IMR-90 (cell line): ENCODE measurements at regions not wholly inside any gene's neighbourhood (a gene's known extent, or its start where the extent isn't known, plus 50 kb on each side); places are given as distances from the start of the nearest gene placed in this dataset.

Experiments
- ATAC-seq: fragments of 200-7000 bp; cut with Tn5 transposase; 2 replicates; pipeline ENCODE4 v1.9.1; 2020; ENCODE audit warnings: low read depth, mild to moderate bottlenecking, moderate library complexity
- BruUV-seq: library from RNA; stranded (reverse); fragments of 400-500 nt; replicated peaks from 2 replicates; lab custom pipeline; 2021; lab: Mats Ljungman, UMichigan
- CTCF ChIA-PET: fragments of 300-600 bp; formaldehyde crosslinking; extraction: SDS; loops from one replicate; lab custom pipeline; 2021; ENCODE audit warnings: antibody characterized with exemption; lab: Yijun Ruan, JAX
- POLR2A ChIA-PET: fragments of 300-600 bp; sonication (Branson Sonifier 250); formaldehyde crosslinking; loops from one replicate; lab custom pipeline; 2022; ENCODE audit warnings: antibody characterized with exemption; ENCODE audit not compliant: unreplicated experiment; lab: Charles Lee
- DNase-seq: peaks from one replicate; pipeline ENCODE4 v3.0.0; 2013
- H2AFZ ChIP-seq: replicated peaks from 2 replicates; pipeline ENCODE3; 2013; ENCODE audit warnings: low read length, mild to moderate bottlenecking; ENCODE audit not compliant: poor library complexity
- H2AK5ac ChIP-seq: 2 replicates; pipeline ENCODE4 v1.6.1; 2013; ENCODE audit warnings: low read depth, low read length, inconsistent platforms
- H2AK9ac ChIP-seq: replicated peaks from 2 replicates; pipeline ENCODE3; 2013; ENCODE audit warnings: mild to moderate bottlenecking, low read depth, low read length, moderate library complexity; ENCODE audit not compliant: poor library complexity
- H2BK120ac ChIP-seq: 2 replicates; pipeline ENCODE4 v1.6.1; 2013; ENCODE audit warnings: low read depth, low read length, inconsistent platforms
- H2BK15ac ChIP-seq: 3 replicates; pipeline ENCODE4 v1.6.1; 2013; ENCODE audit warnings: low read depth, low read length, inconsistent platforms
- H2BK20ac ChIP-seq: 2 replicates; pipeline ENCODE4 v1.6.1; 2013; ENCODE audit warnings: low read depth, mild to moderate bottlenecking, inconsistent platforms, low read length, moderate library complexity
- H2BK5ac ChIP-seq: 2 replicates; pipeline ENCODE4 v1.6.1; 2013; ENCODE audit warnings: mild to moderate bottlenecking, low read depth, low read length, inconsistent platforms; ENCODE audit not compliant: poor library complexity, severe bottlenecking
- H3K14ac ChIP-seq: replicated peaks from 2 replicates; pipeline ENCODE4 v1.6.1; 2013; ENCODE audit warnings: low read depth, low read length, inconsistent platforms
- H3K18ac ChIP-seq: 2 replicates; pipeline ENCODE4 v1.6.1; 2013; ENCODE audit warnings: low read depth, low read length, control low read depth
- H3K23ac ChIP-seq: 2 replicates; pipeline ENCODE4 v1.6.1; 2013; ENCODE audit warnings: low read depth, low read length, inconsistent platforms
- H3K27ac ChIP-seq: 2 replicates; pipeline ENCODE4 v1.5.1; 2013; ENCODE audit warnings: mild to moderate bottlenecking, control low read depth, low read length; ENCODE audit not compliant: insufficient read depth
- H3K27me3 ChIP-seq: 2 replicates; pipeline ENCODE4 v1.6.1; 2013; ENCODE audit warnings: low read length; ENCODE audit not compliant: control insufficient read depth, insufficient read depth
- H3K36me3 ChIP-seq: 2 replicates; pipeline ENCODE4 v1.6.1; 2013; ENCODE audit warnings: low read length, mixed read lengths; ENCODE audit not compliant: control insufficient read depth, insufficient read depth
- H3K4ac ChIP-seq: 2 replicates; pipeline ENCODE4 v1.6.1; 2013; ENCODE audit warnings: low read depth, low read length, inconsistent platforms
- H3K4me1 ChIP-seq: 2 replicates; pipeline ENCODE4 v1.6.1; 2013; ENCODE audit warnings: low read length, mixed read lengths; ENCODE audit not compliant: control insufficient read depth, insufficient read depth
- H3K4me2 ChIP-seq: 2 replicates; pipeline ENCODE4 v1.6.1; 2013; ENCODE audit warnings: low read depth, mild to moderate bottlenecking, control low read depth, low read length, moderate library complexity
- H3K4me3 ChIP-seq: 2 replicates; pipeline ENCODE4 v1.5.1; 2013; ENCODE audit warnings: low read depth, mild to moderate bottlenecking, control low read depth, low read length, moderate library complexity; ENCODE audit not compliant: insufficient read depth
- H3K56ac ChIP-seq: 2 replicates; pipeline ENCODE4 v1.6.1; 2013; ENCODE audit warnings: low read length, inconsistent platforms; ENCODE audit not compliant: insufficient read depth; ENCODE audit errors: extremely low read depth
- H3K79me1 ChIP-seq, 2 experiments: 2 replicates each; pipeline ENCODE4 v1.6.1; 2013; ENCODE audit warnings: low read length in 2 of 2, inconsistent platforms in 1 of 2, low read depth in 1 of 2
- H3K9ac ChIP-seq: 2 replicates; pipeline ENCODE4 v1.6.1; 2013; ENCODE audit warnings: low read depth, low read length, control low read depth
- H3K9me1 ChIP-seq: 2 replicates; pipeline ENCODE4 v1.6.1; 2013; ENCODE audit warnings: low read length, inconsistent platforms; ENCODE audit not compliant: insufficient read depth
- H3K9me3 ChIP-seq: 2 replicates; pipeline ENCODE4 v1.6.1; 2013; ENCODE audit warnings: low read length; ENCODE audit not compliant: control insufficient read depth, insufficient read depth
- H4K20me1 ChIP-seq: 2 replicates; pipeline ENCODE4 v1.6.1; 2013; ENCODE audit warnings: low read length, inconsistent platforms; ENCODE audit not compliant: insufficient read depth
- H4K5ac ChIP-seq: 2 replicates; pipeline ENCODE4 v1.6.1; 2013; ENCODE audit warnings: mild to moderate bottlenecking, low read depth, low read length, control low read depth
- H4K8ac ChIP-seq, 2 experiments: 2 replicates each; pipeline ENCODE4 v1.6.1; 2013; ENCODE audit warnings: low read depth in 2 of 2, low read length in 2 of 2, control low read depth in 1 of 2, inconsistent platforms in 1 of 2
- H4K91ac ChIP-seq: 2 replicates; pipeline ENCODE4 v1.6.1; 2013; ENCODE audit warnings: low read depth, low read length, inconsistent platforms; ENCODE audit not compliant: insufficient read depth
- BHLHE40 ChIP-seq: fragments of 150-350 bp; IDR thresholded peaks from 2 replicates; pipeline ENCODE4 v1.6.1; 2016; ENCODE audit warnings: mild to moderate bottlenecking, low read depth, low read length
- CEBPB ChIP-seq: IDR thresholded peaks from 2 replicates; pipeline ENCODE4 v1.6.1; 2012; ENCODE audit warnings: low read depth, low read length, improper control_type of control experiment
- CHD1 ChIP-seq: IDR thresholded peaks from 2 replicates; pipeline ENCODE4 v1.6.1; 2012; ENCODE audit warnings: low read depth, low read length, improper control_type of control experiment
- CTCF ChIP-seq: conservative IDR thresholded peaks from 2 replicates; pipeline ENCODE4 v1.5.1; 2012; ENCODE audit warnings: mild to moderate bottlenecking, low read depth, low read length, improper control_type of control experiment
- ELK1 ChIP-seq: fragments of 150-350 bp; IDR thresholded peaks from 2 replicates; pipeline ENCODE4 v1.6.1; 2016; ENCODE audit warnings: low read depth, mild to moderate bottlenecking, low read length, moderate library complexity, borderline replicate concordance
- MAFK ChIP-seq: IDR thresholded peaks from 2 replicates; pipeline ENCODE4 v1.6.1; 2012; ENCODE audit warnings: low read depth, low read length, improper control_type of control experiment
- MAZ ChIP-seq: IDR thresholded peaks from 2 replicates; pipeline ENCODE4 v1.6.1; 2012; ENCODE audit warnings: low read depth, mild to moderate bottlenecking, low read length, improper control_type of control experiment, moderate library complexity, borderline replicate concordance
- MXI1 ChIP-seq: IDR thresholded peaks from 2 replicates; pipeline ENCODE4 v1.6.1; 2012; ENCODE audit warnings: low read depth, mild to moderate bottlenecking, low read length, moderate library complexity, borderline replicate concordance
- NFE2L2 ChIP-seq: fragments of 150-350 bp; IDR thresholded peaks from 2 replicates; pipeline ENCODE4 v1.6.1; 2016; ENCODE audit warnings: low read depth, mild to moderate bottlenecking, low read length
- RCOR1 ChIP-seq: IDR thresholded peaks from 2 replicates; pipeline ENCODE4 v1.6.1; 2012; ENCODE audit warnings: mild to moderate bottlenecking, low read length, improper control_type of control experiment; ENCODE audit not compliant: insufficient replicate concordance
- RFX5 ChIP-seq: IDR thresholded peaks from 2 replicates; pipeline ENCODE4 v1.8.0; 2012; ENCODE audit warnings: low read depth, mild to moderate bottlenecking, low read length, moderate library complexity
- SMC3 ChIP-seq: fragments of 150-350 bp; IDR thresholded peaks from 2 replicates; pipeline ENCODE4 v1.6.1; 2016; ENCODE audit warnings: low read depth, mild to moderate bottlenecking, antibody characterized with exemption, low read length, moderate library complexity
- USF2 ChIP-seq: fragments of 150-350 bp; IDR thresholded peaks from 2 replicates; pipeline ENCODE4 v1.6.1; 2017; ENCODE audit warnings: mild to moderate bottlenecking, antibody characterized with exemption, low read length, low read depth
- WGBS, 2 experiments: methylation state at CpG; one replicate each; pipeline versions ENCODE4 v1.1.5 to v1.1.7; 2013; ENCODE audit warnings: missing lambda C conversion rate in 2 of 2; ENCODE audit not compliant: insufficient read length in 1 of 2; ENCODE audit errors: extremely low coverage in 2 of 2; 5-methylcytosine and 5-hydroxymethylcytosine counted together
- dilution Hi-C: fragments of 300-500 bp; cut with HindIII; formaldehyde crosslinking; loops from one replicate; pipeline ENCODE4 v1.14.3; 2018; ENCODE audit warnings: low sequenced_read_pairs; ENCODE audit not compliant: unreplicated experiment
- in situ Hi-C: fragments of 300-500 bp; cut with MboI; formaldehyde crosslinking; loops from 3 replicates; pipeline ENCODE4 v1.14.3; 2019; ENCODE audit warnings: low sequenced_read_pairs, inconsistent platforms, mixed read lengths
- intact Hi-C: fragments of 100-400 bp; cut with micrococcal nuclease; formaldehyde crosslinking; loops from 2 replicates; pipeline ENCODE4 v1.10.0; 2022

DNA sequence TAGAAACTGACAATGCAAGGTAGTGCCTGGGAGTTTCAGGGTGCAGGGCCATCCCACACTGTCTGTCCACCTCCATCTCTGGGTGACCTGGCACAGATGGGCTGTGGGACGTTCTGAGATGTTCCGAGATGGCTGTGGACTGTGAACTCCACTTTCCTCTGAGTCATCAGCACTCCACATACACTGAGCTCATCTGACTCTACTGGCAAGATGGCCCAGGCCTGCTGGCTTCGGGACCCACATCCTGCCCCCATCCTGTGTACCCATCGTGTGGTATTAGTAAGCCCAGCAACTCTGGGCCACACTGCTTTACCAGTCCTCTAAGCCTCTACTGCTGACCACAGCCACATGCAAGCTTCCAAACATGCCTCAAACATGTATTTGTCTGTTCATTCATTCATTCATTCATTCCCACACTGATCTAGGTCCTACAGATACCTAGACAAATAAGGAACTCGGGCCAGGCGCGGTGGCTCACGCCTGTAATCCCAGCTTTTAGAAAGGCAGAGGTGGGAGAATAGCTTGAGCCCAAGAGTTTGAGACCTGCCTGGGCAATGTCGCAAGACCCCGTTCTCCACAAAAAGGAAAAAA, 124.8 kb upstream of the CXCR4 start:
- intact Hi-C loops: no loop called here

More for the DNA sequence above, 124.8 kb upstream of the CXCR4 start:
- CTCF ChIA-PET: interaction anchor here (0.6 kb wide), 1 partner anchor 348 kb away, joined by 3 read pairs; no protein-coding TSS in a partner anchor
- Histone ChIP-seq H3K4me2 (no peak overlapping the region), H4K8ac (no peak overlapping the region), H3K9me1 (no peaks in the 10 kb centered on the region), H3K27me3 (no peaks in the 10 kb centered on the region), H3K4ac (no peak overlapping the region), H3K9me3 (no peaks in the 10 kb centered on the region), H3K4me3 (no peak overlapping the region), H3K4me1 (no peaks in the 10 kb centered on the region), H2BK20ac (no peak overlapping the region), H3K23ac (no peak overlapping the region), H2BK120ac (no peak overlapping the region), H2BK15ac (no peak overlapping the region), H2AK5ac (no peak overlapping the region), H3K27ac (no peak overlapping the region), H4K5ac (no peak overlapping the region), H2AFZ (no peak overlapping the region), H3K56ac (no peak overlapping the region), H2AK9ac (no peak overlapping the region), H2BK5ac (no peak overlapping the region), H3K14ac (no peak overlapping the region), H3K18ac (no peak overlapping the region), H3K36me3 (no peaks in the 10 kb centered on the region), H4K91ac (no peak overlapping the region), H3K9ac (no peak overlapping the region), H3K79me1 (no peaks in the 10 kb centered on the region), H4K20me1 (no peaks in the 10 kb centered on the region)
- TF ChIP-seq MXI1 (no peak), MAZ (no peak), CTCF (no peak), CEBPB (no peak), CHD1 (no peak), ELK1 (no peak), USF2 (no peak), BHLHE40 (no peak), SMC3 (no peak), MAFK (no peak), NFE2L2 (no peak), RCOR1 (no peak), RFX5 (no peak)
- dilution Hi-C loops: no loop called here
- 80% methylated on average over 1 of the region's 10 CpGs; no CpG with 5 or more reads in 1 of the 2 experiments for WGBS, 2 experiments
- BruUV-seq: no TSS peak
- POLR2A ChIA-PET: interaction anchor here (0.6 kb wide), 1 partner anchor 1836 kb away, joined by 4 read pairs; no protein-coding TSS in a partner anchor
- in situ Hi-C loops: no loop called here
- ATAC-seq (no peak), DNase-seq (no peak)
